ENCODE measurements at regions not wholly inside any gene's neighbourhood (a gene's known extent, or its start where the extent isn't known, plus 50 kb on each side); places are given as distances from the start of the nearest gene placed in this dataset.

DNA sequence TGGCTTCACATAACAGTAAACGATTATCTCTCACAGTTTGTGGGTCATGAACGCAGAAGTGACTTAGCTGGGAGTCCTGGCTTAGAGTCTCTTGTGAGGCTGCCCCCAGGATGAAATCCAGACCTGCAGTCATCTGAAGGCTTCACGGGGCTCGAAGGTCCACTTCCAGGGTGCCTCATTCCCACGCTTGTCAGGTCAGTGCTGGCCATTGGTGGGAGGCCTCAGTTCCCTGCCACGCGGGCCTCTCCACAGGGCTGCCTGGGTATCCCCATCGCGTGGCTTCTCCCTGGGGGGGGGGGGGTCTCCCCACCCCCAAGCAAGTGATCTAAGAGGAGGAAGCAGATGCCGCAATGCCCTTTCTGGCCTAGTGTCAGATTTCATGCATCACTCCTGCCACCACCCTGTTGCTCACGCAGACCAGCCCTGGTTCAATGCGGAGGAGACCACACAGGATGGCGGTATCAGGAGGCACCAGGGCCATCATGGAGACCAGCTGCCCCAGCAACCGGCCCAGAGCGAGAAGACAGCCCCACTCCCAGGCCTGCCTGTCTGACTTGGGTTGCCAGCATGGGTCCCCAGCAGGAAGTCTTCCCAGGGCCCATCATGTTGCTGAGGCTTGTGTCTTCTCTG, 77.3 kb upstream of the CDH5 start:
- DNase-seq (ENCODE audit: low read depth), result no peak

DNA sequence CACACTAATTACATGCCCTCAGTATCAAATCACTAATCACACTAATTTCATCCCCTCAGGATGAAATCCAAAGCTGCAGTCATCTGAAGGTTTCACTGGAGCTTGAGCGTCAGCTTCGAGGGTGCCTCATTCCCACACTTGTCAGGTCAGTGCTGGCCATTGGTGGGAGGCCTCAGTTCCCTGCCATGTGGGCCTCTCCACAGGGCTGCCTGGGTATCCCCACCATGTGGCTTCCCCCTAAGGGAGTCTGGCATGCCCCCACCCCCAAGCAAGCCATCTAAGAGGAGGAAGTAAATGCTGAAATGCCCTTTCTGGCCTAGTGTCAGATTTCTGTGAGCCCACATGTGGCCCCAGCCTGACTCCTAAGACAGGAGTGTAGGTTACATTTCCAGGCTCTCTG, 78.6 kb upstream of the CDH5 start:
- DNase-seq (ENCODE audit: low read depth), result no peak

DNA sequence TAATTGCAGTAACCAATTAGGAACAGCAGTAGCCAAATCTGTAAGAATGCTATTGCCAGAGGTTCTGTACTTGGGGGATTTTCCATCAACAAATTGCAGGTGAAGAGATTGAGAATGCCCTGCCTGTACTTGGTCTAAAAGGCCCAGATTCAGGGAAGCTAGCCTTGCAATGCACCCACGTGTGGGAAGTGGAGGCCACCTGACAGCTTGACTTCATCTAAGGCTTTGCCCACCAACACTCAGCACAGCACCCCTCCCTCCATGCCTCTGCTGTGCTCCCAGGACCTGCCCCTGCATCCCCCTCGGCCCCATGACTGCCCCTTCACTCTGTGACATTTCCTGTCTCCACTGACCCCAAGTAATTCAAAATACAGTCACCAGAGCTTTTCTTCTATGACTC, 79.1 kb upstream of the CDH5 start:
- DNase-seq (ENCODE audit: low read depth), result no peak

DNA sequence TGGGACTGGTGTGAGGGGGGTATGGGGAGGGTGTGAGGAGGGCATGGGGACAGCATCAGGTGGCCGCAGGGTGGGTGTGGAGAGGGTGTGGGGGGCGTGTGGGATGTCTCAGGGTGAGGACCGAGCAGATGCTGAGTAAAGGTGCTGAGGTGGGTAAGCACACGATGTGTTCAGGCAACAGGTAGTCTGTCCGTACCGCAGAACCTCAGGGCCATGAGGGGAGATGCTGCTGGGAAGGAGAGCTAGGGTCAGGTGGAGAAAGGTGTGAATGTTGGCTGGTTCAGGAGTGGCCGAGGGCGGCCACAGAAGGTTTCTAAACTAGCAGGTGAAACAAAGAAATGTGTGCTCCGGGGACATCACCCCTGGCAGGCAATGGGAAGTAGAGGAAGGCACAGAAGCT, 80.0 kb upstream of the CDH5 start:
- no peak for DNase-seq (ENCODE audit: low read depth)

DNA sequence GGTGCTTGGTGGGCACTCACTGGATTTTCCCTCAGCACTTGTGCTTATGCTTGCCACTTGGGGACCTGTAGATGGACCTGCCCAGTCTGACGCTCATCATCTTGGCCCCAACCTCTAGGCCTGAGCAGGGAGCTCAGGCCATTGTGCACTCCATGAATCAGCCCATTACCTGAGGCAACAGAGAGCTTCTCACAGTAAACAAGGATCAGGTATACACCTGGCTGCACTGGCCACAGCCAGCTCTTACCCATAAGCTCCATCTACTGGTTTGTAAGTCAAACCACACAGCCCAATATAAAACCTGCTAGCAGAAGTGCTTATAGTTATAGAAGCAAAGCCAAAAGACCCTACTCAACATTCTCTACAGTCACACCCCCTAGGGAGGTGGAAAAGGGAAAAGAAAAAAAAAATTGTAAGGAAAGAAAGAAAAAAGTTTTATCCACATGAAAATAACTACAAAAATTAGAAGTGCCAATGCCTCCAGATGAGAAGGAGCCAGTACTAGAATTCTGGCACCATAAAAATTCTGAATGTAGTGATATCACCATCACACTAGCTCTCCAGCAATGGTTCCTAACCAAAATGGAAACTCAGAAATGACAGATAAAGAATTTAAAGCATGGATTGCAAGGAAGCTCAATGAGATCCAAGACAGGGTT, 87.8 kb upstream of the CDH5 start:
- no peak for DNase-seq (ENCODE audit: low read depth)

DNA sequence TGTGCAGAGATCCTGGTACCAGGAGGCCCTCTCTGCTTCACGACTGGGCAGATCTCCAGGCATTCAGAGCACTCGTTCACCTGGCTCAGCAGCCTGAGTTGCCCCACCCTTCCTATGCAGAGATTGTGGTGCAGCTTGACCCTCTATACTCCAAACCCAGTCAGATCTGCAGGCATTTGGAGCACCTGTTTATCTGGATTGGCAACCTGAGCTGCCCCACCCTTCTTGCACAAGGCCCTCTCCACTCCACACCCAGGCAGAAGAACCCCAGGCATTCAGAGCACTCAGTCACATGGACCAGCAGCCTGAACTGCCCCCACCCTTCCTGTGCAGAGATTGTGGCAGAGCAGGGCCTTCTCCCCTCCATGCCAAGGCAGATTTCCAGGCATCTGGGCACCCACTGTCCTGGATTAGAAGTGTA, 88.4 kb upstream of the CDH5 start:
- DNase-seq (ENCODE audit: low read depth), result no peak

DNA sequence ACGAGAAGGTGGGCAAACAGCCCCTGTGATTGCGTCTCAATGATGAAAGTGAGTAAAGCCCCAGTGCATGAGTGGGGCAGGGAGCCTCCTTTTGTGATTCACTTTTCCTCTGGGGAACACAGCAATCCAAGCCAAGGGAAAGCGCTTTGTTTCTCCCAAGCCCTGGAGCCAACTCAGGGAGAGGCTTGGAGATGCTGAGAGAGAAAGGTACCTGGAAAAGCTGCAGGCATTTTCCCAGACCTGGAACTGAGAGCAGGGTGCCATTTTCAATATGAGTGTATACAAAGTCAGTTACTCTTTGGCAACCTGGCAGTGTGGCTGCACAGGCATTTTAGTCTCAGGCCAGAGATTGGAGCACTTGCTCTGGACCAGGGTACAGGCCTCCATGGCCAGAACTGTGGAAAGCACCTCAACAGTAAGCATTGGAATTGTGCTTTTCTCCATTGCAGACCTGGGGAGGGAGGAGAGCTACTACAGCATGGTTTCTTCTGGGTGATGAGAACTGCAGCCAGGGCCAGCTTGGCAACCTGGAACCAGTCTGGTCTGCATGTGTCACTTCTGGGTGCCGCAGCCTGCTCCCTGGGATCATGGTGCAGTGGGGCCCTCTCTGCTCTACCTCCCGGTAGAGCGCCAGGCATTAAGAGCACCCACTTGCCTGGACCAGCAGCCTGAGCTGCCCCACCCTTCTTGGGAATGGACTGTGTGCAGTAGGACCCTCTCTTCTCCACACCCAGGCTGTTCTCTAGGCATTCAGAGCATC, 89.0 kb upstream of the CDH5 start:
- no peak for DNase-seq (ENCODE audit: low read depth)

DNA sequence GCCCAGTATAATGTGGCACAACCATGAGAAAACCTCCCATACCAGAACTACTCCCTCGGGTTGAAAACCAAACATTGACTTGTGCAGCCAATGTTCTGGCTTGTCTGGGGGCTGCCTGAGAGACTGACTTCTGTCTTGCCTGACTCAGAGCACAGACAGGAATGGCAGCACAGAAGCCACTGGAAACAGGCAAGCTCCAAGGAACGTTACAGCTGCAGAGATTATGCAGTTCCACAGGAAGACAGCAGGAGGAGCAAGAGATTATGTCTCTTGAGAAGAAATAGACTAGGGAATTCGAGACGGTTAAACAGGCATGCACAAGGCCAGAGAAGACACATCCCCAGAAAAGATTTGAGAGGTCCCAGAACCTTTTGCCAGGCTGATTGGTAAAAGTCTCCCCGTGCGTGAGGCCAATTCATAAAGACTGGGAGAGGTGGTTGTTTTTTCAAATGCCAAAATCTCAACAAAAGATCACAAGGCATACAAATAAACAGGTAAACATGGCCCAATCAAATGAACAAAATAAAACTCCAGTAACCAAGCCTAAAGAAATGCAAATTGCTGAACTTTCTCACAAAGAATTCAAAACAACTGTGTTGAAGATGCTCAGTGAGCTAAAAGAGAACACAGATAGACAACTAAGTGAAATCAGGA, 90.6 kb upstream of the CDH5 start:
- DNase-seq (ENCODE audit: low read depth), result peak; percentile 73

DNA sequence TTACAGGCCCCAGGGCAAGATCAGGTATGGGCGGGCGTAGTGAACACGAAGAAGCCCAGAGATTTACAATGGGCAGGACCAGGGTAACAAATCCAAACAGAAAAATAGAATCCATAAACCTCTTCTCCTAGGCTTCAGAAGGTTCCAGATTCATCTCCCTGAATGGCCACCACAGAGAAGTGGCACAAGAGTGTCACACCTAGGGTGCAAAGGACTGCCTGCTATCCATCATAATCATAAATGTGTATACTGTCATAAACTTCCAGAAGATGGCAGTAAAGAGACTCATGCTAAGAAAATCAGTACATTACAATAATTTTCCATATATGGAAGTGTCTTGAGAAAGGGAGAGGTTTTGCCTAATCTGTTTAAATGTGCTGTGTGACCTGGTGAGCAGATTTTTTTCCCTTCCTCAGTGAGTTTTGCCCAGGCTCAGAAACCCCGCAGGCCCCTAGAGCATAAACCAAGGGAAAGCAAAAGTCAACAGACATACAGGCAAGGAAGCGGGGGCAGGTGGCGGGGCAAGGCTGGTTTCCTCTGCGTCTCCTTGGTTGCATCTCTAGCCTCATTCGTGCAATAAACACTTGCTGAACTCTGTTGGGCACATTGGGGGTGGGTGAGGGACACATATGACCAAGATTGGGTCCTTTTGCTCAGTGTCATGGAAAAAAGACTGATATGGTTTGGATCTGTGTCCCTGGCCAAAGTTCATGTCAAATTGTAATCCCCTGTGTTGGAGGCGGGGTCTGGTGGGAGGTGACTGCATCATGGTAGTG, 92.0 kb upstream of the CDH5 start:
- peak; percentile 53 for DNase-seq (ENCODE audit: low read depth)

DNA sequence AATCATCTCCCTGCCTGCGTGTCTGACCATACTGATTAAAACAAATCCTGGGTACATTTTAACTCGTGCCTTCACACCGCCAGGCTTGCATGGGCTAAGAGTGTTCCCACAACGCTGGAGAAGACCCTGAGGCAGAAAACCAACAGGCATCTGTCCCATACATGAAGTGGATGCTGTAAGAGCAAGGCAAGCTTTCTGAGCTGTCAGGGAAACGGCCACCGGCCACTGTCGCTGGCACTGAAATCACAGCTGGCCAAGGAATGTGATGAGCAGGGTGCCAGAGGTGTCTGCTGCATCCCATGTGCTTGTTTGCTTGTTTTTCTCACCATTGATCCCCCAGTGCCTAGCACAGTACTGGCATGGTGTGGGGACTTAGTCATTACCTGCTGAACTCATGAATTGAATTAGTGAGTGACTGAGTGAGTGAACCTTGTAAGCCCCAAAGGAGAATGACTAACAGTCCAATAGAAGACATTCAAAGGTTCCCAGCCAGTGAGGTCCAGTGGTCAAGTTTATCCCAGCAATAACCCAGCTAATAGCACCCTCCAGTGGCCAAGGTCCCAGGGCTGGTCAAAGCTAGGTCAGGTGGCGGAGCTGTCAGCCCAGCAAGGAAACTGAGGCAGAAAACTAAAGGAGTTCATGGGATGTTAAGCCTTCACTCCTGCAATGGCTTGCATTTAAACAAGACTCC, 92.7 kb upstream of the CDH5 start:
- DNase-seq (ENCODE audit: low read depth), result peak; percentile 35

DNA sequence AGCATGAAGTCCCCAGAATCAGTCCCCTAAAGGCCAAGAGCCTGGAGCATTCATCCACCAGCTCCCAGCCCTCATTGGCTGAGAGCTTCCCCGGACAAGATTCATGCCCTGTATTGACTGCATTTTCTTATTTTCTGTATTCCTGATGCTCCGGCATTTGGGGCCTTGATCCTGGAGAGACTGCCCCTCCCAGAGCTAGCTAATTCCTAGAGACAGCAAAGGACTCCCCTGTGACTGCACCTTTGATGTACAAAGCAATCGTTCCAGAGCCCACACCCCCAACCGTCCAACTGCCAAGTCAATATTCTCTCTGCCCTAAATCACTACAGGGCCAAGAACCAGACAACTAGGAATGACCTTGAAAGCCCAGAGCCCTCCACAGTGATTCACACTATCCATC, 93.4 kb upstream of the CDH5 start:
- no peak for DNase-seq (ENCODE audit: low read depth)

DNA sequence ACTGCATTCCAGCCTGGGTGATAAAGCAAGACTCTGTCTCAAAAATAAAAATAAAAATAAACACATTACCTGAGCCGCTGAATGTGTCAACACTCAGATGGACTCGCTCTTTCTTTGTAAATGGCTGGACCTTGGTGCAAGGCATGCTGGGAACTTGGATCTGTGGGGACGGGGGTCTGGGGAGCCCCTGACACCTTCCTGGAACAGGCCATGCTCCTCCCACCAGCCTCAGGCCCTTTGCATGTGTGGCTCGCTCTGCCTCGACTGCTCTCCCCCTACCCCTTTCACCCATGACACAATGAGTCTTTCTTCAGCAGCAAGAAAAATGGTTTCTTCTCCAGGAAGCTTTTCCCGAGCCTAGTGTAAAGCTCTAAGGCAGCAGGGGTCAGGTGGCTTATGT, 94.0 kb upstream of the CDH5 start:
- DNase-seq (ENCODE audit: low read depth), result no peak

DNA sequence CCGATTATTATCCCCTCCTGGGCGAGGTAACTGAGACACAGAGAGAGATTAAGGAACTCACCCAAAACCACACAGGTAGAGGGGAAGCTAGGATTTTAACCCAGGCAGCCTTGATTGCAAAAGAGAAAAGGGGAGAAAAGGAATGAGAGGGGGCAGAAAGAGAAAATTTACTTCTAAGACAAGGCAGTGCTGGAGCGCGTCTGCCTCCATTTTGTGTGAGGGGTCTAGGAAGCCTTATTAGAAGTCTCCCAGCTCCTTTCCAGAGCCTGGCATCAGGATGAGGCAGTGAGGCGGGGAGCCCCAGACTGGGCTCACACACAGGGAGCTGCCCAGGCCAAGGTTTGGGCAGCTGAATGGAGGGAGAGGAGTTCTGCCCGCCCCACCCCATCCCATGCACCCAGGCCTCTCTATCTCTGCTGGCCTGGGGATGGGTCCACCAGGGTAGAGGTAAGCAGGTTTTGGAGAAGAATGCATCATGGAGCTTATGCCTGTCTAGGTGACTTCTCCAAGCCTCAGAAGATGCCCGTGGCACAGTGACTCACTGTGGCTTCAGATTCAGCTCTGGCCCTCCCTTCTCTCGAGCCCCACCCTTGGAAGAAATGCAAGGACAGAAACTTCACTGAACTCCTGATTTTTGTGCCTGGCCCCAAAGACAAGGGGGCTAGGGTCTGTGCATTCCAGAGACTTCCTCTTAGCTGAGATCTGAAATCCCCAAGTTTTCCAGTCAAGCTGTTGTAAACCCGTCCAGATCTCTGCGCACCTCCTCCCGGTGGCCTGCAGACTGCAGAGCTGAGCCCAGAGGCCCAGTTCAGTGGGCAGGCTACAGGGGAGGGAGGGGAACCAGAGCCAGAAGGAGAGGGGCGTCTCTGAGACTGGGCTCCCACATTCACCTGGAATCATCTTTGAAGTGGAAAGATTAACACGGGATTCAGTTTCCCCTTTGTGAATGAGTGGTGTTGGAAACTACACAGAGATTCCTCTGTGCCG, 95.1 kb upstream of the CDH5 start:
- peak; percentile 42 for DNase-seq (ENCODE audit: low read depth)

DNA sequence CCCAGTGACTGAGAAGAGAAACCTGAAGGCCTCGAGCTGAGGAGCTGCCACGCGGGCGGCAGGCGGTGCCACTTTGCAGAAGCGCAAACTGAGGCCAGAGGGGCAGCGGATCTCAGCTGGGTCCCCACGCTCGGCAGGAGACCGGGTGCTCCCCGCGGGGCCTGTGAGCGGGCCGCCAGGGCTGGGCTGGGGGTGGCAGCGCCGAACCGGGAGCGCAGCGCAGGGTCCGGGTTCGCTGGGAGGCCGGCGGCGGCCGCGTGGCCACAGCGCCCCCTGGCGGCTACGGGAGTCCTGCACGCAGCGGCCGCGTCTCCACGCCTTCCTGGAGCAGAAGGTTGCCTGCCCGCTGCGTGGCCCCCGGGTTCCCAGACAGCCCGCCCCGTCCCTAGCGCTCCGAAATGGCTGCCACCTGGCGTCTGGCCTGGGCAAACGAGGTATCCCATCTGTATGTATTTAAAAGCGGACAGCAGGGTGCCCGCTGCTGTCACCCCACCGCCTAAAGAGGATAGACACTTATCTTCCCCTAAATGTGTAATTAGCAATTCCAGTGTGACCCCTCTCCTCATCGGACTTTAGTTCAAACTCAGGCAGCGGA, 96.1 kb upstream of the CDH5 start:
- DNase-seq (ENCODE audit: low read depth), result peak; percentile 69

DNA sequence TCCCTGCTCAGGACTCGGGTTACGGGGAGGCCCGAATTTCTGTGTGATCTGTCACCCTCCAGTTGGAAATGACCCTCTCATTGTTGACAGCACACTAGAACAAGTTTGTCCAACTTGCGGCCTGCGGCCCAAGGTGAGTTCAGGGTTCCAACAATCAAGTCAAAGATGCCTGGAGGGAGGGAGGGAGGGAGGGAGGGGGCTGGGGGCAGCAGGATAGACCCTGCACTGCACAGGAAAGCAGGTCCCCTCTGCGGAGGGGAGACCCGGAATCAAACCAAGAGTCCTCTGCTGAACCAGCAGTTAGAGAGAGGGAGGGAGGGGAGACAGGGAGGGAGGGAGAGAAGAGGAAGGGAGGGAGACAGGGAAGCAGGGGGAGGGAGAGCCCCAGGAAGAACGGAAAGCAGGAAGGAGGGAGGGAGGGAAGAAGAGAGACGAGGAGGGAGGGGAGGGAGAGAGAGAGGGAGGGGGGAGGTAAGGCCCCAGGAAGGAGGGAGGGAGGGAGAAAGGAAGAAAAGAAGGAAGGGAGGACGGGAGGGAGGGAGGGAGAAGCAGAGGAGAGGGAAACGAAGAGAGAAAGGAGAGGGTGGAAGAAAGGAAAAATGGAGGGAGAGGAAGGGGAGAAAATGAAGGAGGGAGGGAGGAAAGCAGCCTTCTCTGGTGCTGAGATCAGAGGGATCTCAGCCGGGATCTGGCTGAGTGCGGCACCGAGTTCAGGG, 96.7 kb upstream of the CDH5 start:
- no peak for DNase-seq (ENCODE audit: low read depth)

DNA sequence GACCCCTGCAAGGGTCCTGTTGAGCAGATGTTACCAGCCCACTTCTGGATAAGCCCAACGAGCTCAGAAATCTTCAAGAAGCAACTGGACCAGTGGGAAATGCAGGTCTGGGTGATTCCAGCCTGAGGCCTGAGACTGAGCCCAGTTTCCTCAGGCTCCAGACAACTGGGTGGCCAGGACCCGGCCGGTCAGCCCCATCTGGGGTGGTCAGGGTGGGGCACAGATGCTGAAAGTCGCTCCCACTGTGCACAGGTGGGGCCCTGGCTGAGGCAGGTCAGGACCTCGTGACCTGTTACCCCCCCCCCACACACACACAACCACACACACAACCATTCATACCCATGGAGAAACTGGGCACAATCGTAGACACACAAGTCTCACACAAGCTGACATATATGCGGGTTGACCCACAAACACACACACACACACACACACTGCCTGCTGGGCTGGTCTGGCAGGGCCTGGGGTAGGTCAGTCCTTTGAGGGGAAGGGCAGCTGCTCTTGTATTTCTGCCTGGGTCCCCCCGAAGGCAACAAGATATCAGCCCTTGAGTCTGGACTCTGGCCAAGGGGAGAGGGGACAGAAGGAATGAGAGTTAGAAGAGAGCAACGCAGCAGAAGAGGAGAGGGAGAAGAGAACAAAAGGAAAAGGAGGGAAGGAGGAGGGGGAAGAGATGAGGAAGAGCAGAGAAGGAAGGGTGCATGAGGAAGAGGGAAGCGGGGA, 99.0 kb upstream of the CDH5 start:
- no peak for DNase-seq (ENCODE audit: low read depth)

DNA sequence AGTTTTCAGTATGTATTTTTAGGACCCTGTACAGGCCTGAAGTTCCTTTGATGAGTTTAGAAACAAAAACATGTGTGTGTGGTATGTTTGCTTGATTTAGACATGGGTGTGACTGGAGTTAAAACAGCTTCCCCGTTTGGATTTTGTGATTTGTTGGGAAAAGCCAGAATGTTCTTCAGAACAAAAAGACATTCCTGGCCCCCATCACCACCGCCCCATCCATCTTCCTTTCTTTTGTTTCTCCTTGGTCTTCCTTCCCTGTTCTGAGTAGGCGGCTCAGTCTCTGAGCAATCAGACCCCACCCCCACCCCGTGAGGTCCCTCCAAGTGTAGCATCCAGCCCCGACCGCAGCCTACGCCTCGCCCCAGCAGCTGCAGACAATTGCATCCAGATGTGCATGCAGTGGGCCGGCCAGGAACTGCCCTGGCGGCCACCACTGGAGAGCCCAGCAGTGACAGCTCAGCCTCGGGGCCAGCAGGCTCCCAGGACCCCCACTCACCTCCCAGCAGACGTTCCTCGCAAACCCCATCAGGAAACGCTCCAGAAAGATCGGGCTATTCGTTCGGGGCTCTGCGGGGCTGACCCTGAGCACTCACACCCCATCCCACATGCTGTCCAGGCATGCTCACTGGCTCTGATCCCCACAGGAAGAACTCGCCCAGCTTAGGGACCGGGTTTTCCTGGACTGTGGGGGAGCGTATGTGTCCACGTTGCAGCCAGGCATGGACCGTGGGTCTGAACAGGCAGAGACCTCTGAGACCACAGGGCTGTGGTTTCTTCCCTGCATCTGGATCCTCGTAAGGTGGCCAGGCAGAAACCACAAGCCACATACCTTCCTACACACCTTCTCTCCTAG, 99.8 kb upstream of the CDH5 start:
- peak; percentile 16 for DNase-seq (ENCODE audit: low read depth)
